Parathyroid adenoma (tissue), 2 donors: ENCODE measurements at regions not wholly inside any gene's neighbourhood (a gene's known extent, or its start where the extent isn't known, plus 50 kb on each side); places are given as distances from the start of the nearest gene placed in this dataset.

Experiments used
- H2AFZ ChIP-seq: fragments of 300-600 bp; sonication (generic); one replicate; pipeline ENCODE4 v1.7.0; 2017; ENCODE audit warnings: antibody characterized with exemption, mild to moderate bottlenecking
- H3K27ac ChIP-seq: fragments of 300-600 bp; sonication (generic); one replicate; pipeline ENCODE4 v1.7.0; 2017
- H3K27me3 ChIP-seq: fragments of 300-600 bp; sonication (generic); one replicate; pipeline ENCODE4 v1.7.0; 2017; ENCODE audit warnings: low read length; ENCODE audit not compliant: control insufficient read depth, insufficient read depth
- H3K36me3 ChIP-seq: fragments of 300-600 bp; sonication (generic); one replicate; pipeline ENCODE4 v1.7.0; 2017; ENCODE audit warnings: low read length; ENCODE audit not compliant: control insufficient read depth, insufficient read depth
- H3K4me1 ChIP-seq: fragments of 300-600 bp; sonication (generic); one replicate; pipeline ENCODE4 v1.7.0; 2017; ENCODE audit warnings: control low read depth
- H3K4me2 ChIP-seq: fragments of 300-600 bp; sonication (generic); one replicate; pipeline ENCODE4 v1.7.0; 2017; ENCODE audit warnings: low read length
- H3K4me3 ChIP-seq: fragments of 300-600 bp; sonication (generic); one replicate; pipeline ENCODE4 v1.7.0; 2017; ENCODE audit warnings: low read depth, low read length
- H3K79me2 ChIP-seq: fragments of 300-600 bp; sonication (generic); one replicate; pipeline ENCODE4 v1.7.0; 2017; ENCODE audit warnings: control low read depth
- H3K9ac ChIP-seq: fragments of 300-600 bp; sonication (generic); one replicate; pipeline ENCODE4 v1.7.0; 2017; ENCODE audit warnings: mild to moderate bottlenecking
- H3K9me3 ChIP-seq: fragments of 300-600 bp; sonication (generic); one replicate; pipeline ENCODE4 v1.7.0; 2017; ENCODE audit warnings: low read length; ENCODE audit not compliant: control insufficient read depth
- CTCF ChIP-seq: fragments of 300-600 bp; sonication (generic); IDR thresholded peaks from one replicate; pipeline ENCODE4 v1.7.0; 2017; ENCODE audit warnings: antibody characterized with exemption, mild to moderate bottlenecking
- donor health status: primary hyperparathyroidism.

- no peak overlapping the region for H3K27ac ChIP-seq
- H3K79me2 ChIP-seq = no peaks in the 10 kb centered on the region
- H3K27me3 ChIP-seq = no peaks in the 10 kb centered on the region
- H3K4me1 ChIP-seq = no peaks in the 10 kb centered on the region
- no peaks in the 10 kb centered on the region for H3K9me3 ChIP-seq
- no peak overlapping the region for H2AFZ ChIP-seq
- no peak overlapping the region for H3K9ac ChIP-seq
- no peaks in the 10 kb centered on the region for H3K36me3 ChIP-seq
- TF ChIP-seq CTCF = peak; percentile 24
- no peak overlapping the region for H3K4me2 ChIP-seq
- H3K4me3 ChIP-seq = no peak overlapping the region
Observed at GRCh38 chr3:87082796-87083440, 92.0 kb upstream of the VGLL3 start.

GRCh38 chr3:87077355-87077754, 86.4 kb upstream of the VGLL3 start:
- no peak overlapping the region for H3K27ac ChIP-seq

GRCh38 chr3:87076946-87077345, 86.0 kb upstream of the VGLL3 start:
- Histone ChIP-seq H3K9me3 (no peaks in the 10 kb centered on the region), H3K4me3 (no peak overlapping the region), H2AFZ (no peak overlapping the region), H3K27me3 (no peaks in the 10 kb centered on the region), H3K9ac (no peak overlapping the region), H3K36me3 (no peaks in the 10 kb centered on the region), H3K79me2 (no peaks in the 10 kb centered on the region), H3K4me2 (no peak overlapping the region), H3K4me1 (no peaks in the 10 kb centered on the region), H3K27ac (no peak overlapping the region)
- TF ChIP-seq CTCF = no peak

More at GRCh38 chr3:87077355-87077754, 86.4 kb upstream of the VGLL3 start:
- Histone ChIP-seq H3K27me3 (no peaks in the 10 kb centered on the region), H3K4me1 (no peaks in the 10 kb centered on the region), H3K9ac (no peak overlapping the region), H2AFZ (no peak overlapping the region), H3K79me2 (no peaks in the 10 kb centered on the region), H3K4me3 (no peak overlapping the region), H3K4me2 (no peak overlapping the region), H3K9me3 (no peaks in the 10 kb centered on the region), H3K36me3 (no peaks in the 10 kb centered on the region)
- no peak for TF ChIP-seq CTCF

- Histone ChIP-seq H3K9me3 (no peaks in the 10 kb centered on the region), H3K36me3 (no peaks in the 10 kb centered on the region), H3K79me2 (no peaks in the 10 kb centered on the region), H3K27ac (no peak overlapping the region), H3K4me2 (no peak overlapping the region), H3K9ac (no peak overlapping the region), H3K4me1 (no peaks in the 10 kb centered on the region), H3K4me3 (no peak overlapping the region), H2AFZ (no peak overlapping the region), H3K27me3 (no peaks in the 10 kb centered on the region)
- no peak for TF ChIP-seq CTCF
Observed at GRCh38 chr3:87073496-87074145, 82.7 kb upstream of the VGLL3 start.

- TF ChIP-seq CTCF = no peak
- no peaks in the 10 kb centered on the region for H3K9me3 ChIP-seq
- no peak overlapping the region for H3K4me2 ChIP-seq
- no peak overlapping the region for H3K4me3 ChIP-seq
- H3K4me1 ChIP-seq = no peaks in the 10 kb centered on the region
- no peak overlapping the region for H2AFZ ChIP-seq
- no peaks in the 10 kb centered on the region for H3K36me3 ChIP-seq
- no peak overlapping the region for H3K27ac ChIP-seq
- H3K9ac ChIP-seq = no peak overlapping the region
- H3K79me2 ChIP-seq = no peaks in the 10 kb centered on the region
- no peaks in the 10 kb centered on the region for H3K27me3 ChIP-seq
Observed at GRCh38 chr3:87072446-87072845, 81.5 kb upstream of the VGLL3 start.
